Dendritic cell treated with granulocyte-macrophage colony-stimulating factor and Interleukin-4, amounts not matched to agents 40 ng/mL and 50 ng/mL, for 4 days (primary cell): ENCODE measurements at regions not wholly inside any gene's neighbourhood (a gene's known extent, or its start where the extent isn't known, plus 50 kb on each side); places are given as distances from the start of the nearest gene placed in this dataset.

Experiments
- H3K27ac Mint-ChIP-seq: one replicate; pipeline ENCODE4 v1.8.0; 2022; ENCODE audit warnings: mild to moderate bottlenecking, mixed read lengths
- H3K27me3 Mint-ChIP-seq: one replicate; pipeline ENCODE4 v1.8.0; 2022; ENCODE audit warnings: mild to moderate bottlenecking, mixed read lengths
- H3K36me3 Mint-ChIP-seq: one replicate; pipeline ENCODE4 v1.8.0; 2022; ENCODE audit warnings: low read depth, mixed read lengths
- H3K4me1 Mint-ChIP-seq: one replicate; pipeline ENCODE4 v1.8.0; 2022; ENCODE audit warnings: low read depth, mixed read lengths
- H3K4me3 Mint-ChIP-seq: one replicate; pipeline ENCODE4 v1.8.0; 2022; ENCODE audit warnings: mild to moderate bottlenecking, moderate library complexity, mixed read lengths
- H3K9me3 Mint-ChIP-seq: one replicate; pipeline ENCODE4 v1.8.0; 2022; ENCODE audit warnings: mixed read lengths
- intact Hi-C: fragments of 100-400 bp; cut with micrococcal nuclease; formaldehyde crosslinking; loops from one replicate; pipeline ENCODE4 v1.15.0; 2022

DNA sequence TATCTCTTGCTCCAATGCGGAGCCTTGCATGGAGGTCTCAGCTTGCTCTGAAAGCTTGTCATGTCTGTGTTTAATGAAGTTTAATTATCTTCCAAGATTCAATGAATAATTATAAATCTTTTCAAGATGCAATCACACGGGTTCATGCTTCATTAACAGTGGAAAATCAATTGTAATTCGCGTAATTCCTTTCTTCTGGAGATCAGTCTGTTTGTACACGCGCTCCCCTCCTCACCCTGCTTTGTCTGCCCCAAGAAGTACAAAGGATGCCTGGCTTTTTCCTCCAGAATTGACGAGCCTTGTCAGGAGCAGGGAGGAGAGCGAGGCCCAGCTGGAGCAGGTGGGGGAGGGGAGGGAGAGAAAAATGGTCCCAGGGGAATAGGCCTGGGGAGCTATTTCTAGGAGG, 65.0 kb upstream of the DISP3 start:
- Mint-ChIP-seq H3K4me3 (no peak overlapping the region), H3K9me3 (no peaks in the 10 kb centered on the region), H3K27ac (no peak overlapping the region), H3K36me3 (no peaks in the 10 kb centered on the region), H3K4me1 (no peaks in the 10 kb centered on the region), H3K27me3 (peaks cover 8% of the 10 kb centered on the region)
- intact Hi-C loops, result no loop called here

DNA sequence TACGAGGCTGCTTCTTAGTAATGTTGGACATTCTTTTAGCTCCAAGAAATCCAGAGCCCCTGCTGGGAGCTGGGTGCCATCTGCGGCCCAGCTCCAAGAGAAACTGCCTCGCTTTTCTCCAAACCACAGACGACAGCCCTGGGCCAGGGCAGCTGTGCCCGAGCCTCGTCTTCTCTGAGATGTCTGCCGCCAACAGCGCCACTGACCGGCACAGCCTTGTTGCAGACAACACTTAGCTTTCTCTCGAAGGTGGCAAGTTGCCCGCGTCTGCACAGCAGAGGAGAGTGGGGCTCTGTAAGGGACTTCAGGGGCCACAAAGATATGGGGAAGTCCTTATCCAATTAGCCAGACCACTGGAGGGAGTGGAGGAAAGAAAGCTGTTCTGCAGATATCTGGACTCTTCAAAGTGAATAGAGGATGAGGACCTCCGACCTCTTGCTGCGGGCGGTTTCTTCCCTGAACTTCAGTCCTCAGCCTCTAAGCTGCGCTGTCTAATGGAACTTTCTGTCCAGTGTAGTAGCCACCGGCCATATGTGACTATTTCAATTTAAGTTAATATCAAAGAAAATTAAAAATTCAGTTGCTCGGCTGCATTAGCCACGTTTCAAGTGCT, 63.9 kb upstream of the DISP3 start:
- Mint-ChIP-seq H3K27ac (no peak overlapping the region), H3K4me1 (no peaks in the 10 kb centered on the region), H3K9me3 (no peaks in the 10 kb centered on the region), H3K4me3 (no peak overlapping the region), H3K36me3 (no peaks in the 10 kb centered on the region), H3K27me3 (peaks cover 8% of the 10 kb centered on the region)
- intact Hi-C loops, result no loop called here

DNA sequence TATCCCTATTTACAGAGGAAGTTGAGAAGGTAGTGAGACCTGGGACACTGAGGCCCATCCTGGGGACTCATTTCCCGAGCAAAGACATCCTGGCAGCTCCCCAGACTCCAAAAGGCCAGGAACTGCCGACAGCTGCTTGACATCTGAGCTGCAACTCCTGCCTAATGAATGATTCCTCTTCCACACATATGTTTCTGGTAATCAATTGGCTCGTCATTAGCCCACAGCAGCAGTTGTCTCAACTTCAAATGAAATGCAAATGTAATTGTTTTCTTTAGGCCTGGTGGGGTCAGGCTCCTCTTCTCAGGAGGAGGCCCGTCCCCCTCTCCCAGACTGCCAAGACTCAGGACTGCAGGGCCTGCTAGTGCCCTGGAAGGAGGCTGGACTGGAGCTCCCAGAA, 61.8 kb upstream of the DISP3 start:
- H3K4me1 Mint-ChIP-seq, result no peaks in the 10 kb centered on the region
- H3K27ac Mint-ChIP-seq, result no peak overlapping the region
- H3K36me3 Mint-ChIP-seq, result no peaks in the 10 kb centered on the region
- H3K9me3 Mint-ChIP-seq, result no peaks in the 10 kb centered on the region
- H3K27me3 Mint-ChIP-seq, result peaks cover 13% of the 10 kb centered on the region
- intact Hi-C loops, result no loop called here
- H3K4me3 Mint-ChIP-seq, result no peak overlapping the region

DNA sequence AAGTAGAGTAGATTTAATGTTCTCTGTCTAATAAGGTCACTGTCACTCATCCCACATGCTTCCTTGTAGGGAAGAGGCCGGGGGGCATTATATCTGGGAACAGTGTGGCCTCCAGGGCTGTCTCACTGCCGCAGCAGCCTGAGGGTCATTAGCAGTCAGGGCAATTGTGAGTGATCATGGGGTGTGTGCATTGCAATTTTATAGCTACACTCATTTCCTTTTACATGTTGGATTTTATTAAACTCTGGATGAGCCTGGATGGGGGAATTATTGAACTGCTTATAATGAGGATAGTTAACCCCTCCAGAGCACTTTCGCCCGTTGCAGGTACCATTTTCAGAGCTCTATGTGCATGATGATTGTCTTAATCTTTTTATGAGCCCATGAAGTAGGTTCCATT, 60.9 kb upstream of the DISP3 start:
- Mint-ChIP-seq H3K27me3 (peaks cover 13% of the 10 kb centered on the region), H3K9me3 (no peaks in the 10 kb centered on the region), H3K27ac (no peak overlapping the region), H3K36me3 (no peaks in the 10 kb centered on the region), H3K4me1 (no peaks in the 10 kb centered on the region), H3K4me3 (no peak overlapping the region)
- intact Hi-C loops, result no loop called here

DNA sequence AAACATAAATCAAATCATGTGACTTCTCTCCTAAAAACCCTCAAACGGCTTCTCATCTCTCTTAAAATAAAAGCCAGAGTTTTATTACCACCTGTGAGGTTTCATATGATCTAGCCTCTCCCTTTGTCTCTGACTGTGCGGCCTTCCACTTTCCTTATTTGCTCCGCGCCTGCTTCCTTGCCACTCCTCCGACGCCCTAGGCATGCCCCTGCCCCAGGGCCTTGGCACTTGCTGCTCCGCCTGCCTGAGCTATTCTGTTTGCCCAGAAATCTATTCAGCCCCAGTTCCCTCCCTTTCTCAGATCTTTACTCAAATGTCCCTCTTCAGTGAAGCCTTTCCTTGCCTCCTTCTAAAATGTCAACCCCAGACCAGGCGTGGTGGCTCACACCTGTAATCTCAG, 57.5 kb upstream of the DISP3 start:
- Mint-ChIP-seq H3K27ac (no peak overlapping the region), H3K27me3 (peaks cover 6% of the 10 kb centered on the region), H3K4me1 (no peaks in the 10 kb centered on the region)

DNA sequence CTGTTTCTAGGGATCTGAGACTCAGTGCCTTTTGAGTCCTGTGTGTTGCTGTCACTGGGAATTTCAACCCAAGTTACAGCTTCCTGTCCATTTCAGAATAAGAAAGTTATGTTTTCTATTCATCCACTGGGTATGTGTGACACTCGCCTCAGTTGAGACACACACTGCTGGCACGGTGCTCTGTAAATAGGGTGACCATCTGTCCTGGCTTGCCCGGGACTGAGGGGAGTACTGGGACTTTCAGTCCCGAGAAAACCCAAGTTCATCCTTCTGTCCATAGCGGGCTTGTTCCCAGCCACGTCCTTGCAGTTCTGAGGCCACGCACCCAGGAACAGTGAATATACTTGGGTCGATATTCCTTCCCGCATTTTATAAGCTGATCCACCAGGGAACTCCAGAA, 56.3 kb upstream of the DISP3 start:
- H3K27ac Mint-ChIP-seq, result no peak overlapping the region
- H3K36me3 Mint-ChIP-seq, result no peaks in the 10 kb centered on the region
- H3K9me3 Mint-ChIP-seq, result no peaks in the 10 kb centered on the region
- no peaks in the 10 kb centered on the region for H3K4me1 Mint-ChIP-seq
- H3K4me3 Mint-ChIP-seq, result no peak overlapping the region
- intact Hi-C loops, result no loop called here
- H3K27me3 Mint-ChIP-seq, result peaks cover 6% of the 10 kb centered on the region

More for the DNA sequence above, 57.5 kb upstream of the DISP3 start:
- no peaks in the 10 kb centered on the region for H3K36me3 Mint-ChIP-seq
- H3K9me3 Mint-ChIP-seq, result no peaks in the 10 kb centered on the region
- intact Hi-C loops, result no loop called here
- no peak overlapping the region for H3K4me3 Mint-ChIP-seq

DNA sequence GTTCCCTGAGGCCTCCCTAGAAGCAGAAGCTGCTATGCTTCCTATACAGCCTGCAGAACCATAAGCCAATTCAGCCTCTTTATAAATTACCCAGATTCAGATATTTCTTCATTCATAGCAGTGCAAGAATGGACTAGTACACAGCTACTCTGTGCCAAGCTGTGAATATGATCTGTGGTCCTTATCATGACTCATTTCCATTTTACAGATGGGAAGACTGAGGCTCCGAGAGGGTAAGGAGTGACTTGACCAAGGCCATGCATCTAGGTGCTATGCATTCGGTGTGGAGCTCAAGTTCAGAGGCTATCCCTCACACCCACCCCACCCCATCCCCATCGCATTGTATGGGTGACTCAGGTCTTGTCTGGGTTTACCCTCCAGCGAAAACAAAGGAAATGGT, 52.3 kb upstream of the DISP3 start:
- no peak overlapping the region for H3K4me3 Mint-ChIP-seq
- no peaks in the 10 kb centered on the region for H3K27me3 Mint-ChIP-seq
- intact Hi-C loops, result no loop called here
- H3K27ac Mint-ChIP-seq, result no peak overlapping the region
- H3K9me3 Mint-ChIP-seq, result no peaks in the 10 kb centered on the region
- no peaks in the 10 kb centered on the region for H3K4me1 Mint-ChIP-seq
- no peaks in the 10 kb centered on the region for H3K36me3 Mint-ChIP-seq

DNA sequence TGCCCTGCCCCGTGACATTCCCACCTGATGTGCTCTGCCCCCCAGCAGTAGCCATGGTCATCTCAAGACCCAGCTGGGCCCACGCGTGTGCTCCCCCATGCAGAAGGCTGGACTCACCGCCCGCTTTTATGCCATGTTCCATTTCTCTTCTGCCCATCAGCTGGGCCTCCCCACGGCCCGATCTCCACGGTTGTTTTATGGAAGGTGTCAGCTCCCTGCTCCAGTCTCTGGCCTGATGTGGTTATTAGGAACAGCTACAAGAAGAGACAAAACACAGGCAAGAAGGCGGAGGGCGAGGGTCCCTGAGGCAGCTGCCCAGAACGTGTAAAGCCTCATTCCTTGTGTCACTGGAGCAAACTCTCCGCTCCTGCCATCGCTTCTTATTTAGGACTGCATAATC, 50.2 kb upstream of the DISP3 start:
- intact Hi-C loops, result no loop called here
- Mint-ChIP-seq H3K27me3 (no peaks in the 10 kb centered on the region), H3K4me1 (no peaks in the 10 kb centered on the region), H3K4me3 (no peak overlapping the region), H3K9me3 (no peaks in the 10 kb centered on the region), H3K36me3 (no peaks in the 10 kb centered on the region), H3K27ac (no peak overlapping the region)
